HG03175 (cell line): ENCODE measurements at regions not wholly inside any gene's neighbourhood (a gene's known extent, or its start where the extent isn't known, plus 50 kb on each side); places are given as distances from the start of the nearest gene placed in this dataset.

Experiments
- ATAC-seq: cut with Tn5 transposase; IDR thresholded peaks from one replicate; pipeline ENCODE4 v1.9.1; 2021; ENCODE audit warnings: mild to moderate bottlenecking, moderate library complexity; ENCODE audit not compliant: unreplicated experiment

GRCh38 chr3:83092521-83093221 is 1331.2 kb upstream of the GBE1 start:
- no peak for ATAC-seq

GRCh38 chr3:83076041-83076440 is 1314.6 kb upstream of the GBE1 start:
- no peak for ATAC-seq

- ATAC-seq, result no peak
Measured at GRCh38 chr3:83074485-83074884, 1313.0 kb upstream of the GBE1 start.

DNA sequence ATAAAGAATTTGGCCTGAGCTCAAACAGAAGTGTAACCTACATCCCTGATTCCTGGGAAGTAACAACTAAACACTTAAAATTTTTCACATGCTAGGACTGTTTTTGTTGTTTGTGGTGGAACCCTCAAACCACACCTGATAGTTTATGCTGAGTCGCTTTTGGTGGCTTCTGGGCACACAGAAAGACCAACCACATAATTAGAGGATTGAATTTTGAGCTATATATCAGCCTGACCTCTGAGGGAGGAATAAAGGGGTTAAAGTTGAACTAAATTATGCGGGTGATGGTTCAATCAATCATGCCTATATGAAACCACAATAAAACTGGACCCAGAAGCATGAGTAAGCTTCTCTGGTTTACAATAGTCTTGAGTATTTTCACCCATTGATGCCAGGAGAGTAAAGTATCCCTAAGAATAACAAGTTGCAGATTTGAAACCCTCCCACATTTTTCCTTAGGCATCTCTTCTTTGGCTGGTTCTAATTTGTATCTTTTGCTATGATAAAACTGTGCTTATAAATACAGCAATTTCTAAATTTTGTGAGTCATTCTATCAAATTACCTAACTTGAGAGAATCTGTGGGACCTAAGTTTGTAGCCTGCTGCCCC is 1304.5 kb upstream of the GBE1 start:
- ATAC-seq, result no peak

GRCh38 chr3:83063446-83063845 is 1302.0 kb upstream of the GBE1 start:
- ATAC-seq, result no peak

DNA sequence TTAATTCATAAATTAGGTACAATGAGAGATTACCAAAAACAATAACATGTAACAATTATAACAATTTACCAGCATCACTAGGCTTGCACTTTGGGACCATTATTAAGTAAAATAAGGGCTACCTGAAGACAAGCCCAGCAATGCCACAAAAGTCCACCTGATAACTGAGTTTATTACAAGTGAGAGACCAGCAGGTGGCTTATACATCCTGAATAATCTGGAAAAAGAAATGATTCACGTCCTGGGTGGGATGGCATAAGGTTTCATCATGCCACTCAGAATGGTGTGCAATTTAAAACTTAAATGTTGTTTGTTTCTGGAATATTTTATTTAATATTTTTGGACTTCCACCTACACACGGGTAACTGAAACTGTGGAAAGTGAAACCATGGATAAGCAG is 1287.1 kb upstream of the GBE1 start:
- no peak for ATAC-seq

- no peak for ATAC-seq
Measured at GRCh38 chr3:83039422-83039821, 1278.0 kb upstream of the GBE1 start.

GRCh38 chr3:83035704-83036010 is 1274.2 kb upstream of the GBE1 start:
- ATAC-seq, result no peak

DNA sequence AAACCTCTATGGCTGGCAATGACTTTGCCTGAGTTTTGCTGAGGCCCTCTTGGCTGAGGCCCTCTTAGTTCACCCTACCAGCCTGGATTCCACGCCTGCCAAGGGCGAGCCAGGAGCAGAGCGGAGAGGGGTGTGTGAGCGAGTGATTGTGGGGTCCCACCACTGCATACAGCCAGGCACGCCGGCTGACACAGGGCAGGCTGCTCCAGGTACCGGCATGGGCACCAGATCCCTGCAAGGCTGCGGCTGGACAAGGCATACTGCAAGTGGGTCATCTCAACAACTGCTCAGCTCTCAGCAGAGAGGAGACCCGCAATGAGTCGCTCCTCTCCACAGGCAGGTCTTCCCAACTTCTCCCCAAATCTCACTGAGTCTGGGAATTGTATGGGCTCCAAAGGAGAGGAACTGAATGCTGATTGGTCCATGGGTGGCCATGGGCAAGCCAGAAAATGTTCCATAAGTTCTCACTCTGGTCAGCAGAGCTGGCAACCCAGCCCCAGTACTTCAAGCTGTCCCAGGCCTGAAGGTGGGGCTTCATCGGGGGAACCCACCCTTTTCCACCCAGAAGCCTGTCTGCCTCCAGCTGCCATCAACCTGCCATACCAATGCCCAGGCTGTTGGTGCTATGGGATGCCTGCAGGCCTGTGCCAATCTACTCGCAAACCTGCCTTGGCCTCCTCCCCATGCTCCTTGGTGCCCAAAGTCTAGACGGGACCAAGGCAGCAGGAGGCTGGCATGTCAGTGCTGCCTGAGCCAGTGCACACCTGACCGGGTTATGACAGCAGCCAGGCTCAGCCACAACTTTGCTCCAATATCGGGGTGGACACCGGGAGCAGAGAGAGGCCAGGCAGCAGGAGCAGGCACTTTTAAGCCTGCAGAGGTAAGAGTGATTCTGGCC is 1273.6 kb upstream of the GBE1 start:
- ATAC-seq, result no peak

- no peak for ATAC-seq
Measured at GRCh38 chr3:83033133-83033532, 1271.7 kb upstream of the GBE1 start.

- no peak for ATAC-seq
Measured at GRCh38 chr3:83023086-83023485, 1261.6 kb upstream of the GBE1 start.

GRCh38 chr3:83011481-83011880 is 1250.0 kb upstream of the GBE1 start:
- ATAC-seq, result no peak

- ATAC-seq, result no peak
Measured at GRCh38 chr3:83003917-83004316, 1242.5 kb upstream of the GBE1 start.

DNA sequence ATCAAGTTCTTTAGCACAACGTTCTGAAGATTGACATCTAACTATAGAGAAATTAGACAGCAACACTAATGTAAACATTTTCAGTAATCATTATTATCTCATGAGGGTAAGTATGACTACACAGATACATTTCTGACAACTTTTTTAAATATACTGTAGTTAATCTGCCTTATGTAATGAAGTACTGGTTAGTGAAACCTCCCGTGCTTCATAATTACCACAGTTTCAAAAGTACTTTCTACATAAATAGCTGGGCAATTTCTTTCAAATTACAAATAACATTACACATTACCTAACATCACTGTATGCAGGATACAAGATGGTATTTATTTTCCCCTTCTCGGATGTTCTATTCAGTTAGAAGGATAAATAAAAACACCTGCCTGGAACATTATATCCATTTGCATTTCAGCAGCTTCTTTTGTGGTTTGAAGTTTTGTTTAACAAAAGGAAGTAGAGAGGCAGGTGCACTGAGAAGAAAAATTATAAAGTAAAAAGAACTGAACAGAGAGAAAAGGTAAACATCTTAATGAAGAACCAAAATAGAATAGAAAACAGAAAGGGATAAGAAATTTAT is 1241.5 kb upstream of the GBE1 start:
- no peak for ATAC-seq

DNA sequence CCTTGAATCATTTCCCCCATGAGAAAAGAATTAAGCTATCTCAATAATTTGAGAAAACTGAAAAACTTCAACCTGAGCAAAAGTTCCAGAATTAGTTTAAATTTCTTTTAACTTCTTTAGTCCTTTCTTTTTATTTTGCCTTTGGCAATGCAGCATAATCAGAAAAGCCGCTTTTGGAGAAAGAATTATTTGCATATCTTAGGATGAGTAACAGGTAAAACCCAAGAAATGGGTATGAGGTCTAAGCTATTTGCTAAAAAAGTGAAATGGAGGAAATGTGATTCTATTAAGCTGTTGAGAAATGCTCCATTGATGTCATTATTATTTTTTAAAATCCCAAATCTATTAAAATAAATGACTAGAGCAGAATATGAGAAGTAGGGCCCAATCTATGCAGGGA is 1238.3 kb upstream of the GBE1 start:
- no peak for ATAC-seq

DNA sequence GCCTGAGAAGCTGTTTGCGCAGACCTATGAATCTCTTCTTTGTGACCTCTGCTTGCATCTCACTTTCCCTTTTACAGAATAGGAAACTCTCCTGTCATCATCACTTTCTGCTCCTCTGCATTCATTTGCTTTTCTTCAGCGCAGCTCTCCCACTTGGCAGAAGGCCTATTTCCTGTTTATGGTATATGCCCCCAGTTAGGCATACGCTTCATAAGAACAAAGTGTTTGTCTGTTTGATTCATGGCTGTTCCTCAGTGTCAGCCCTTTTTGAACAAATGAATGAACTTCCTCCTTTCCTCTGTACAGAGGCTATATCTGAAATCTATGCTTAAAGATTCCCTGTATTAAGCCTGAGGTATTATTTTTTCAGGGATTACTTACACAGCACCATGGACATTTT is 1216.9 kb upstream of the GBE1 start:
- no peak for ATAC-seq

GRCh38 chr3:82977871-82978270 is 1216.4 kb upstream of the GBE1 start:
- ATAC-seq, result no peak

DNA sequence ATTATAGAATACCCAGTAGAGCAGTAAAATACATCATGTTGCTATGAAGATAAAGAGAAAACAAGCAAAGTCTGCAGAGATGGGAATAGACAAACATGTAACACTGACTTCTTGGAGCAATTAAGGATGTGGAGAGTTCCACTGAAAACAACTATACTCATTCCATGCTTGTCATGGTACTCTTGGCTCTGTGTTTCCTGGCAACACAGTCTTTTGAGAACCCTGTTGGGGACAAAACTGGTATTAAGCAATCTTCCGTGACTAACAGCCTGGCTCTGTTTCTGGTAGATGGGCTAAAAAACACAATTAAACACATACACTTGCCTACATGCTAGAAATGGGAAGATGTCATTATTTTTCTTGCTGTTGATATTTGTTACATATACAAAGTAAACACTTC is 1212.3 kb upstream of the GBE1 start:
- no peak for ATAC-seq

GRCh38 chr3:82960379-82960778 is 1198.9 kb upstream of the GBE1 start:
- no peak for ATAC-seq

- no peak for ATAC-seq
Measured at GRCh38 chr3:82957696-82958095, 1196.3 kb upstream of the GBE1 start.

DNA sequence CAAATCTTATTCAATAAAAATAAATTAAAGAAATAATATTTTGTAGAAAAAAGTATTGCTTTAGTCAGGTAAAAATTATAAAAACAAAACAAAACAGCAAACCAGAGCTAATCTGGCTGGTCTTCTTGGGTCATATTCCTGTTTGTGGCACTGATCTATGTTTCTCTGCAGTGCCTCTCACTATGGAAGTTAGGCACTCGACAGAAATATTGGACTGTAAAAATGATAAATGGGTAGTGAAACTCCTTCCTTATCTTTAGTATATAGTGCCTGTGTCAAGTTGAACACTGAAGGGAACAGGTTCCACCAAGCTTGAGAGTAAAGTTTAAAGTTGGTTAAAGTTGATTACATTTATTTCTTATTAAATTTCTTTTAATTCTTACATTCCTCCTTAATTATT is 1195.6 kb upstream of the GBE1 start:
- ATAC-seq, result no peak

- no peak for ATAC-seq
Measured at GRCh38 chr3:82954486-82954885, 1193.0 kb upstream of the GBE1 start.
